ENCODE measurements at regions not wholly inside any gene's neighbourhood (a gene's known extent, or its start where the extent isn't known, plus 50 kb on each side); places are given as distances from the start of the nearest gene placed in this dataset.

DNA sequence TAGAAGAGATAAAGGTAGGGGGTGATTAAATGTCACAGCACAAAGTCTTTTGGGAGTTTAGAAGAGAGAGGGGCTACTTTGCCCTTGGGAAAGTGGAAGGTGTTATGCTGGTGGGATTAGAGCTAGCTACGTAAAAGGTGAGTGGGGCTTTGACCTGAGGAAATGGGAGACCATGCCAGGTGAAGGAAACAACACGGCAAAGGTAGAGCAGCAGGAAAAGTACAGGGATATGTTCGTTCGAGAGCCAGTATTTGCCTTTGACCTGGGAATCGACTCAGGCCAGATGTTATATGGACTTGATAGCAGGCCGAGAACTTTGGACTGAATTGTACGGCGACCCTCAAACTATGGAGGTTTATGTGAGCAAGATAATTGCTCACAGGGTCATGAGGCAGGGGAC, 55.7 kb upstream of the ACKR3 start:
- DNase-seq (ENCODE audit: insufficient read length, low spot score) = no peak
- FAIRE-seq = no peak
- TF ChIP-seq POLR2A (IDR thresholded peaks at IDR 0.05; ENCODE audit: low read depth, low read length) = no peak

DNA sequence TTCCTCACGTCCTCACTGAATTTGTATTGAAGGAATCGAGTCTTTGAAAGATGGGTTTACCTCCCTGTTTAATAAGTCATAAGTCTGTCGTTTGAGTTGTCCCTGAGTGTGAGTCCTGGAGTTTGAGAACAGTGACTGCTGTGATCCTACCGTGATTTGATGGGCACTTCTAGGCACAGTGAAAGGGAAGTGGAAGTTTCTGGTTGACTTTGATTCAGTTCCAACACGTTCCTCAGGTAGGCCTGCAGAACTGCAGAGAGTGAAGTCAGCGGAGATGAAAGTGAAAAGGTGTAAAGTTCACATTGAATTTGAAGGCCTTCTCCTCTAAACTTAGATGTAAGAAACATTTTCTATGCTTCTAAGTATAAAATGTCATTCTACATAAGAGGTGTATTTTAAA, 52.9 kb upstream of the ACKR3 start:
- DNase-seq (ENCODE audit: insufficient read length, low spot score) (no peak), FAIRE-seq (no peak)
- TF ChIP-seq POLR2A (IDR thresholded peaks at IDR 0.05; ENCODE audit: low read depth, low read length) = no peak

DNA sequence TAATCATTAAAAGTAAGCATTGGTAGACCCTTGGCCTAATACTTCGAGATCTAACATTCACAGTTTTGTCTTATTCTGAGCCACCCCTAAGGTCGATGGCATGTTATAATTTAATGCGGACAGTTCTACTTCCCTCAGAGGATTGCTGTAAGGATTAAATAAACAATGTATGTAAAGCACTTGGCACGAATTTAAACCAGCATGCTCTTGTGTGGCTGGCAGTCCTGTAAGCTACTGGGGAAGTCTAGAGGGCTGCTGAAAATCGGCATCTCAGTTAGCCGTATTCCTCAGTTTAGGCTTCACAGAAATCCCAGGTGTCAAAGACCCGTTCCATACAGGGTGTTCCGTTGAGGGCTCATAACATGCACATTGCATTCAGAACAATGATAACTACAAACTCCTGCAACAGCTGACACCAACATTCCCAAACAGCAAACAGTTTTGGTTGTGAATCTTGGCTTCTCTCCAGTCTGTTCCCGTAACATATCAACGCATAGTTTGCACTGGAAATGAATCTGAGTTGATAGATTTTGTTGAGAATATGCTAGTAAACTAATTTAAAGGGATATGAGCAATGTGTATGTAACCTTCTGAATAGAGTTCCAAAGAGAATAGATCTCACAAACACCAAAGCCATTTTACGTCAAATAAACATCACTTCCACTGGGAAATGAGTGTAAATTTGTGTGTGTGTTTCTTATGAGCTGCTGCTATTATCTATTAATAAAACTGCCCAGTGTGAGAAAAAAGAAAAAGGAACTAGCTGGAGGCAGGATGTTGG, 52.2 kb upstream of the ACKR3 start:
- no peak for DNase-seq (ENCODE audit: insufficient read length, low spot score)
- TF ChIP-seq POLR2A (IDR thresholded peaks at IDR 0.05; ENCODE audit: low read depth, low read length) = no peak
- FAIRE-seq = no peak
